Osteoblast (primary cell): ENCODE measurements at regions not wholly inside any gene's neighbourhood (a gene's known extent, or its start where the extent isn't known, plus 50 kb on each side); places are given as distances from the start of the nearest gene placed in this dataset.
"Not testable (repeated sequence)": the region's sequence is repeated elsewhere in the genome, so short reads cannot be mapped to it uniquely, and the experiment has no call there.

Source experiments
- DNase-seq: peaks from one replicate; pipeline ENCODE4 v3.0.0; 2011; ENCODE audit warnings: low spot score, mixed read lengths; ENCODE audit not compliant: insufficient read length; ENCODE audit errors: missing footprints
- H2AFZ ChIP-seq: 2 replicates; pipeline ENCODE4 v1.6.0; 2011; ENCODE audit warnings: mild to moderate bottlenecking, low read length
- H3K27ac ChIP-seq: 2 replicates; pipeline ENCODE4 v1.5.1; 2011; ENCODE audit warnings: mild to moderate bottlenecking, low read depth, low read length, moderate library complexity
- H3K27me3 ChIP-seq: 2 replicates; pipeline ENCODE4 v1.6.0; 2012; ENCODE audit warnings: mild to moderate bottlenecking, control low read depth, inconsistent platforms, low read length, moderate library complexity; ENCODE audit not compliant: insufficient read depth
- H3K36me3 ChIP-seq: 2 replicates; pipeline ENCODE4 v1.5.1; 2011; ENCODE audit warnings: mild to moderate bottlenecking, low read length, control low read depth, moderate library complexity; ENCODE audit not compliant: insufficient read depth
- H3K4me1 ChIP-seq: 2 replicates; pipeline ENCODE4 v1.5.1; 2011; ENCODE audit warnings: mild to moderate bottlenecking, low read length, control low read depth, moderate library complexity; ENCODE audit not compliant: insufficient read depth
- H3K4me2 ChIP-seq: 2 replicates; pipeline ENCODE4 v1.6.0; 2011; ENCODE audit warnings: mild to moderate bottlenecking, low read length; ENCODE audit not compliant: insufficient read depth
- H3K4me3 ChIP-seq: fragments of 200-600 bp; sonication (generic); 3 replicates; pipeline ENCODE4 v1.5.1; 2012; ENCODE audit warnings: mild to moderate bottlenecking, low read length, inconsistent platforms; ENCODE audit not compliant: insufficient read depth
- H3K79me2 ChIP-seq: 2 replicates; pipeline ENCODE4 v1.6.0; 2012; ENCODE audit warnings: mild to moderate bottlenecking, low read length, control low read depth, inconsistent platforms; ENCODE audit not compliant: insufficient read depth
- H3K9me3 ChIP-seq: 2 replicates; pipeline ENCODE4 v1.5.1; 2011; ENCODE audit warnings: low read depth, low read length, control low read depth
- H4K20me1 ChIP-seq: 2 replicates; pipeline ENCODE4 v1.6.0; 2012; ENCODE audit warnings: mild to moderate bottlenecking, low read length, control low read depth; ENCODE audit not compliant: insufficient read depth
- CTCF ChIP-seq: IDR thresholded peaks from 2 replicates; pipeline ENCODE4 v1.5.1; 2011; ENCODE audit warnings: mild to moderate bottlenecking, low read depth, low read length, moderate library complexity; ENCODE audit errors: extremely low read depth

GRCh38 chr14:41449066-41449465, 157.6 kb upstream of the LRFN5 start:
- Histone ChIP-seq H3K9me3 (no peaks in the 10 kb centered on the region), H4K20me1 (no peaks in the 10 kb centered on the region), H3K27me3 (no peaks in the 10 kb centered on the region), H3K36me3 (no peaks in the 10 kb centered on the region), H3K4me3 (no peak overlapping the region), H2AFZ (no peak overlapping the region), H3K4me2 (no peak overlapping the region), H3K27ac (no peak overlapping the region), H3K79me2 (no peaks in the 10 kb centered on the region), H3K4me1 (no peaks in the 10 kb centered on the region)
- TF ChIP-seq CTCF: no peak
- DNase-seq: no peak

- H3K4me1 ChIP-seq: no peaks in the 10 kb centered on the region
- H3K4me2 ChIP-seq: no peak overlapping the region
- H3K9me3 ChIP-seq: no peaks in the 10 kb centered on the region
- no peak overlapping the region for H2AFZ ChIP-seq
- DNase-seq: no peak
- no peaks in the 10 kb centered on the region for H4K20me1 ChIP-seq
- no peaks in the 10 kb centered on the region for H3K27me3 ChIP-seq
- no peak for TF ChIP-seq CTCF
- no peak overlapping the region for H3K27ac ChIP-seq
- no peaks in the 10 kb centered on the region for H3K36me3 ChIP-seq
- H3K79me2 ChIP-seq: no peaks in the 10 kb centered on the region
- H3K4me3 ChIP-seq: no peak overlapping the region
Measured at GRCh38 chr14:41446008-41446407, 160.7 kb upstream of the LRFN5 start.

- H3K36me3 ChIP-seq: no peaks in the 10 kb centered on the region
- H3K9me3 ChIP-seq: peaks cover 3% of the 10 kb centered on the region
- no peaks in the 10 kb centered on the region for H4K20me1 ChIP-seq
- DNase-seq: no peak
- no peak overlapping the region for H2AFZ ChIP-seq
- no peak overlapping the region for H3K4me2 ChIP-seq
- no peaks in the 10 kb centered on the region for H3K79me2 ChIP-seq
- no peak for TF ChIP-seq CTCF
- H3K4me1 ChIP-seq: no peaks in the 10 kb centered on the region
- no peak overlapping the region for H3K4me3 ChIP-seq
- no peaks in the 10 kb centered on the region for H3K27me3 ChIP-seq
- no peak overlapping the region for H3K27ac ChIP-seq
Measured at GRCh38 chr14:41423503-41423902, 183.2 kb upstream of the LRFN5 start.

- peak; percentile 66 for DNase-seq
- not testable (repeated sequence) for H3K79me2 ChIP-seq, H3K4me3 ChIP-seq, H4K20me1 ChIP-seq, H3K36me3 ChIP-seq, H3K27ac ChIP-seq, H3K27me3 ChIP-seq, H3K4me1 ChIP-seq, H3K9me3 ChIP-seq, H3K4me2 ChIP-seq, H2AFZ ChIP-seq
Measured at GRCh38 chr14:41421308-41421707, 185.4 kb upstream of the LRFN5 start.

- H2AFZ ChIP-seq: no peak overlapping the region
- no peaks in the 10 kb centered on the region for H4K20me1 ChIP-seq
- no peaks in the 10 kb centered on the region for H3K79me2 ChIP-seq
- H3K4me3 ChIP-seq: no peak overlapping the region
- no peaks in the 10 kb centered on the region for H3K27me3 ChIP-seq
- no peak for TF ChIP-seq CTCF
- no peak overlapping the region for H3K4me2 ChIP-seq
- H3K27ac ChIP-seq: no peak overlapping the region
- DNase-seq: no peak
- H3K4me1 ChIP-seq: no peaks in the 10 kb centered on the region
- H3K9me3 ChIP-seq: no peaks in the 10 kb centered on the region
- no peaks in the 10 kb centered on the region for H3K36me3 ChIP-seq
Measured at GRCh38 chr14:41419709-41420108, 187.0 kb upstream of the LRFN5 start.
